ENCODE measurements at regions not wholly inside any gene's neighbourhood (a gene's known extent, or its start where the extent isn't known, plus 50 kb on each side); places are given as distances from the start of the nearest gene placed in this dataset.

- H3K9me3 ChIP-seq = no peaks in the 10 kb centered on the region
- intact Hi-C loops (cut with DNase I; ENCODE audit: low total_unique reads) = no loop called here
- no peak overlapping the region for H3K27ac ChIP-seq
- no peak overlapping the region for H3K4me3 ChIP-seq
- H3K36me3 ChIP-seq = no peaks in the 10 kb centered on the region
- H3K4me1 ChIP-seq = no peaks in the 10 kb centered on the region
- H3K27me3 ChIP-seq (replicated peaks in 1 of 7) = no peaks in the 10 kb centered on the region
- DNase-seq = no peak
- TF ChIP-seq POLR2A (IDR thresholded peaks at IDR 0.05) (no peak), CTCF (IDR thresholded peaks at IDR 0.05 in 8 of 11, conservative IDR thresholded peaks at IDR 0.05 in 3 of 11) (no peak), POLR2AphosphoS5 (IDR thresholded peaks at IDR 0.05) (no peak)
- WGBS, 5 donors = 83 to 100% (median 91%) methylated on average over 2 of the region's 2 CpGs
These were observed 481.4 kb downstream of the COG6 start for GRCh38 chr13:40136896-40137295.

GRCh38 chr13:40137400-40137799 is 481.9 kb downstream of the COG6 start:
- 85 to 96% (median 88%) methylated on average over 6 of the region's 6 CpGs for WGBS, 5 donors
- no peaks in the 10 kb centered on the region for H3K4me1 ChIP-seq
- H3K36me3 ChIP-seq = no peaks in the 10 kb centered on the region
- no peaks in the 10 kb centered on the region for H3K27me3 ChIP-seq (replicated peaks in 1 of 7)
- DNase-seq = no peak
- H3K27ac ChIP-seq = no peak overlapping the region
- intact Hi-C loops (cut with DNase I; ENCODE audit: low total_unique reads) = no loop called here
- no peak overlapping the region for H3K4me3 ChIP-seq
- TF ChIP-seq POLR2AphosphoS5 (IDR thresholded peaks at IDR 0.05) = no peak
- no peak for TF ChIP-seq POLR2A (IDR thresholded peaks at IDR 0.05)
- TF ChIP-seq CTCF (IDR thresholded peaks at IDR 0.05 in 8 of 11, conservative IDR thresholded peaks at IDR 0.05 in 3 of 11) = no peak
- H3K9me3 ChIP-seq = no peaks in the 10 kb centered on the region

GRCh38 chr13:40139896-40140520 is 484.5 kb downstream of the COG6 start:
- H3K27me3 ChIP-seq (replicated peaks in 1 of 7) = no peaks in the 10 kb centered on the region
- no peak for DNase-seq
- H3K27ac ChIP-seq = no peak overlapping the region
- TF ChIP-seq POLR2AphosphoS5 (IDR thresholded peaks at IDR 0.05) (no peak), POLR2A (IDR thresholded peaks at IDR 0.05) (no peak), CTCF (IDR thresholded peaks at IDR 0.05 in 8 of 11, conservative IDR thresholded peaks at IDR 0.05 in 3 of 11) (no peak)
- WGBS, 5 donors = 70 to 80% (median 76%) methylated on average over 10 of the region's 10 CpGs
- H3K4me3 ChIP-seq = no peak overlapping the region
- no peaks in the 10 kb centered on the region for H3K4me1 ChIP-seq
- intact Hi-C loops (cut with DNase I; ENCODE audit: low total_unique reads) = no loop called here
- no peaks in the 10 kb centered on the region for H3K9me3 ChIP-seq
- no peaks in the 10 kb centered on the region for H3K36me3 ChIP-seq

DNA sequence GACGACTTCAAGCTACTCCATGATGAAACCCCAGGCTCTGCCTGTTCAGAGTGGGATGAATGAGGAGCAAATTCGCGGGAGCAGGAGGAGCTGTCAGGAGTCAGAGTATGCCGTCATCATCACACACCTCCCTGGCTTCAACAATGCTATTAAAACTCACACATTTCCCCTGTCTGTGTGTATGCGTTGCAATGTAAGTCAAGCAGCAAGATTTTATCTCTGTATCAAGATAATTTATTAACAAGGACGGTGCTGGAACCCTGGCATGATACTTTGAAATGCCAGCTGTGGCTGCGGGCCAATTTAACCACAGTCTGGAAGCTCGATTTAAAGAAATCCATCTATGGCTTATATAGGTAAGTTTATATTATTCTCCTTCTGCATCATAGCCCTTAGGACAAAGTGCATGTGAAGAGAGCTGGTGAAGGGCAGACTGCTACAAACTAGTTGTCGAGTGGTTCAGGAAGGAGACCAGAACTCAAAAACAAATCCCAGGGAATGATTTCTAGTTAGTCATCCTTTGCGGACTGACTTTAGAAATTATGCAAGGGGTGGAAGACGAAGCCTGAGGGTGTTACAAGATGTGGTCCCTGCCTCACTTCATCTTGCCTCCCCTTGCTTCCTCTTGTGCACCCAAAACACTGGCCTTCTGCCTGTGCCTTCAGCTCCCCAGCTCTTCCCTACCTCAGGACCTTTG is 486.5 kb downstream of the COG6 start:
- H3K36me3 ChIP-seq = no peaks in the 10 kb centered on the region
- 57 to 72% (median 58%) methylated on average over 10 to 11 of the region's 11 CpGs for WGBS, 5 donors
- H3K4me1 ChIP-seq = peaks cover 0 to 7% (median 2%) of the 10 kb centered on the region in 6 donors
- no peaks in the 10 kb centered on the region for H3K9me3 ChIP-seq
- intact Hi-C loops (cut with DNase I; ENCODE audit: low total_unique reads) = no loop called here
- no peak for TF ChIP-seq POLR2A (IDR thresholded peaks at IDR 0.05)
- TF ChIP-seq CTCF (IDR thresholded peaks at IDR 0.05 in 8 of 11, conservative IDR thresholded peaks at IDR 0.05 in 3 of 11) = no peak
- TF ChIP-seq POLR2AphosphoS5 (IDR thresholded peaks at IDR 0.05) = no peak
- H3K27me3 ChIP-seq (replicated peaks in 1 of 7) = no peaks in the 10 kb centered on the region
- H3K4me3 ChIP-seq = no peak overlapping the region
- no peak for DNase-seq
- no peak overlapping the region for H3K27ac ChIP-seq
